ENCODE measurements at regions not wholly inside any gene's neighbourhood (a gene's known extent, or its start where the extent isn't known, plus 50 kb on each side); places are given as distances from the start of the nearest gene placed in this dataset.

DNA sequence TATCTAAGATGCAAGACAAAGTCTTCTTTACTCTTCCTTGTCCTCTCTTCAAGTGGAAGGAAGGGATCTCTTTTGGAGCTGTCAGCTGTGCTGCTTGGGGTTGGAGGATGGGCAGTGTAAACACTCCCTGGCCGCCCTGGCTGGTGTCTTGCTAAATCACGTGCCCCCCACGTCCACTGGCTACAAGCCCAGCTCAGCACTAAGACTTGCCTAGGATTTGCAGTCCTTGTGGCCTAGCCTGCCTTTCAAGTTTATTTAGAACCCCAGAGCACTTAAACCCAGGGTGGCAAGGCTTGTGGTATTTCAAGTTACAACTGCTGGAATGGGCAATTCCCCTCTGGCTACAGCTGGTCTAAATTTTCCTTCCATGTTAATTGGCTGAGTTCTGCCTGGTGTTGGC is 272.4 kb upstream of the MYO3A start:
- DNase-seq = no peak

DNA sequence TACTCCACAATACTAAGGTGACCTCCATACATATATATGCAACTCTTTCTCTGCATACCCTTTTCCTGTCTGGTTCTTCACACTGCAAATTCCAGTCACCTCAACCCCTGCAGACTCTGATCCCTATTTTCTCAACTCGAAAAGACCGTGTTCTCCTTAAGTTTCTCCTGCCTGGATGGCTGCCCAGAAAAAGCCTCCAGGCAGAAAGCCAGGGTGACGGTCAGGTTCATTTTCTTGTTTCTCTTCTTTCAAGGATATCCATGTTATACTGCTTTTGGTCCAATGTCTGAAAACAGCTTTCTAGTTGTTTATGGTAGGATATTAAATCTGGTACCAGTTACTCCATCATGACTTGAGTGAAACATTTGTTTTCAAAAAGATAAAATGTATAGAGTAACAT is 267.8 kb upstream of the MYO3A start:
- no peak for DNase-seq

DNA sequence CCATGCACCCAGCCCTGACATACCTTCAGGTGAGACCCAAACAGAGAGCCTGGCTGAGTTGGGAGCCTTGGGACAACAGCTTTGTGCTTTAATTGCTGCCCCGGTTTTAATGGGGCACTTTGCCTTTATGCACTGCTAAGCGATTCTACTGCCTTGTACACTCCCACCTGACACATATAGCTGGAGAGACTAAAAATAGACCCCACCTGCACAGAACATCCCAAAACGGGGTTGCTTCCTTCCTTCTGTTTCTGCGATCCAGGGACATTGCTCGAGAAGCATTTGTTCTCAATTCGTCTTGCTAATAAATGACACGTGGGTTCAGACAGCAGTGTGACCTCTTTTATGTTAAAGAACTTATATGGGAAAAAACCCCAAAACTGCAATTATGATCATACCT is 258.8 kb upstream of the MYO3A start:
- DNase-seq = no peak

DNA sequence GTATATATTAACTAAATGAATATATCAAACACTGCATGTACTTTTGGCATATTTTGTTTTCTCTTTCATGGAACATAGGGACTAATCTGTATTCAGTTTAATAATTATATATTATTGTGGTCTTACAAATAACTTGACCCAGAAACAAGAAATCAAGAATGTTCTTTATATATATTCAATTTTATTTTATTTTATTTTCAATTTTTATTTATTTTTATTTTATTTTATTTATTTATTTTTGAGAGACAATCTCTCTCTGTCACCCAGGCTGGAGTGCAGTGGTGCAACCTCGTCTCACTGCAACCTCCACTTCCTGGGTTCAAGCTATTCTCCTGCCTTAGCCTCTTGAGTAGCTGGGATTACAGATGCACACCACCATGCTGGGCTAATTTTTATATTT is 258.4 kb upstream of the MYO3A start:
- no peak for DNase-seq

DNA sequence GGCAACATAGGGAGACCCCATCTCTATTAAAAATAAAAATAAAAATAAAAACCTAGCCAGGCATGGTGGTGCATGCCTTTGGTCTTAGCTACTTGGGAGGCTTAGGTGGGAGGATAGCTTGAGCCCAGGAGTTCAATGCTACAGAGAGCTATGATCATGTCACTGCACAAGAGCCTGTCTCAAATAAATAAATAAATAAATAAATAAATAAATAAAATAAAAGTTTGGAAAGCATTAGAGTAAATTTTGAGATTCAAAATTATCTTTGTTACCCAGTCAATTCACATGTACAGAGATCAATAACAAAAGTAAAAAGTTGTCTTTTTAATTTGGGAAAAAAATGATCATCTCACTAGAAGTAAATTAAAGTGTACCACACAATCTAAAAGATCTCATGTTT is 255.8 kb upstream of the MYO3A start:
- no peak for DNase-seq

DNA sequence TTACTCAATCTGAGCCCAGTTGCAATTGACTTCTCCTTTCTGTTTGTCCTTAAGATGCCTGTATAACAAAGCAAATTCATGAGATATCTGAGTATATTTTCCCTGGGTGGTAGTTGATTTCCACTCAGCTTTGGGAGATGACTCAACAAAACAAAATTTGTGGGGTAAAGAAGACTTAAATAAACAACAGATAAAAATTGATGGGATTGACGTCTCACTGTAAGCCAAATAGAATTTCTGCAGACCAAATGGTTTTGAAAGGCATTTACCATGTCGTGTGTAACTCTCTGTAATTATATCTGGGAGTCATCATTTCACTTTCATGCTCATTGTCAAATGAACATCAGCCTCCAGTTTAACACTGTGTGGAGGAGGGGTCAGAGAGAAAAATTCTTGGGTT is 255.4 kb upstream of the MYO3A start:
- DNase-seq = no peak

DNA sequence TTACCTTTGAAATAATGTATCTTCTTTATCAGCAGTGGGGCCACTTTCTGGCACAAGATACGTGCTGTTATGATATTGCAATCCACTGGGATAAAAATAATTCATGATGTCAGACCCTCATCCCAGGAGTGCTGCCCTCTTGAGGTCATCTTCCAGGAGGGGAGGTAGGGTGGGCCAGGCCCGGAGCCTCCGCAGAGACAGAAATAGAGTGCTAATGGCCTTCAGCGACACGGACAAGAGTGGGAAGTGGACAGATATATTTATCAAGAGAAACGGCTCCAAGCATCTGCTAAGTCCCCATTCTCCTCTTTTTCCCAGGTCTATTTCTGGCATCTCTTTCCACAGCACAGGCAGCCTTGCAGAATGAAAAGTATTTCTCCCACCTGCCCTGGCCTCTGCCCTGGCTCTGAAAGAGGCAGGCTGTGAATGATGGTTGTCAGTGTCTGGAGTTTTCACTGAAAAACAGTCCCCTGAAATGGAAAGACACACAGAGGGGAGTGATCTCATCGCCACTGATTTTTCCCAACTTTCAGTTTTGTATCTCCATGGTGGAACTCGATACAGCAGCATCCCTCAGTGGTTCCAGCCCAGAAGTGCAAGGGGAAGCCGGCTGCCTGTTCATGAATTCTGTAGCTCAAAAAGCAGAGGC is 251.7 kb upstream of the MYO3A start:
- DNase-seq = no peak

DNA sequence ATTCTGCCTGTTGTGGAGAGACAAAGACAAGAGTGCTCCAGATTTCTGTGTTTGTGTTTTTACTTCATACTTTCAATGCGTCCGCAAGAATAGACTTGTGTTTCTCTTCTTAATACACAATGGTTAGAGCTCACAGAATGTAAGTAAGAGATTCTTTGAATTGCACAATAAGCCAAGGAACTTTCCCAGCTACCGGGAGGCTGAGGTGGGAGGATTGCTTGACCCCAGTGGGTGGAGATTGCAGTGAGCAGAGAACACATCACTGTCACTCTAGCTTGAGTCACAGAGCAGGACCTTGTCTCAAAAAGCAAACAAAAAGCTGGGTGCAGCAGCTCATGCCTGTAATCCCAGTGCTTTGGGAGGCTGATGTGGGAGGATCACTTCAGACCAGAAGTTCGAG is 250.7 kb upstream of the MYO3A start:
- no peak for DNase-seq

DNA sequence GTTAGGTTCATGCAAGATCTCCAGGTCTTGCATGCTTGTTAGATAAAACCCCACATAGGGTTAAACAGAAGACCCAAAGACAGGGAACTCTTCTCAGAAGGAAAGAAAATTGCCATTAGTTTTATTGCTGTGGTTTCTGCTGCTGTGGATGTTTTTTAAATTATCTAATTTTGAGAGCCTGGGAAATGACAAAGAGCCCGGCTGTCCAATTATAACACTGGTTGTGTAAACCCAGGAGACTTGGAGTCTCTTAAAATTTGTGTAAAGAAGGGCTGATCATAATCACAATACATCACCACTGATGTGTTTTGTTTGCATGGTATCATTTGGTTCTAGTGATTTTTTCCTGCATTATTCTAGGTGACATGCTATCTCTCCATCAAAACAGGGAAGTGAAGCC is 246.5 kb upstream of the MYO3A start:
- DNase-seq = no peak

DNA sequence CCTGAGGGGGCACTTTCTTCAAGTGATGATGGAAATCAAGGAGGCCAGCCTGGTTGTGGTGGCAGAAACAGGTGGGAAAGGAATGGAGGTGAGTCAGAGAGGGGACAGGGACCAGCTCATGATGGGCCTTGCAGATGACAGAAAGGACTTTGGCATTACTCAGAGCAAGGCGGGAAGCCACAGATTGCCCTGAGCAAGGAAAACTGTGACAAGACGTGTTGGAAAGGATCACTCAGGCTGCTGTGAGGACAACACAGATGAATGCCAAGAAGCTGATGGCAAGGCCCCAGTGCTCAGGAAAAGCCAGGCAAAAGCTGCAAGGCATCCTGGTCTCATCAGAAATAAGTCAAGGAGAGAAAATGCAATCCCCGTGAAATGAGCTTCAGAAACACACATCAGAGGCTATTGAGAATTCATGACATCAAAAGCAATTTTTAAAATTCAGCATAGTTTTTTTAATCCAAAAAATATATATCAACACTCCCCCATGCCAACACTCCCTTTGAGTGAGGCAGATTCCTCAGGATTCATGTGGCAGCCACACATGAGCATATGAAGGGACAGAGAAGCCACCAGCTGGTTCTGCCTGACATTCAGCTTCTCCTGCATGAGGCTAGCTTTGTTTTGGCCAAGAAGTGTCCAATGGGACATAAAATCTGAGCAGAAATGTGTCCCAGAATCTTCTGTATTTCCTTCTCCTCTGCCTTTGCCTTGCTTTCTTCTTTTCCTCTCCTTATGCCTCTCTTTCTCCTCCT is 244.5 kb upstream of the MYO3A start:
- no peak for DNase-seq

DNA sequence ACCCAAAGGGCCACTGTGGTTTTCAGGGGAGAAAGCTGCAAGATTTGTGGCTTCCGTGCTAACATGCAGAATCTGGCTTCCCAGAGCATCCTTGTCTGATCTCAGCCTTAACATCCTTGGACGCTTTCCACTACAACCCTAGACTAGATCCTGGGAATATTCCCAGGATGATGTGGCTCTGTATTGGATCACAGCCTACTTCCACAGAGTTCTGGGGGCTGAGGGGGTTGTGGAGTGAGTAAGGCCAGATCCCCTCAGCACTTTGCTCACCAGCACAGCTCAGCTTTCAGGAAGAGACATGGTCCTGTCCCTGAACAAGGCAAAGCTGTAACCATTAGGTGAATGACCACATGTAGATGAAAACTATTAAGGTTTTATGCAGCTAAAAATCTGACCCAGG is 241.3 kb upstream of the MYO3A start:
- no peak for DNase-seq

DNA sequence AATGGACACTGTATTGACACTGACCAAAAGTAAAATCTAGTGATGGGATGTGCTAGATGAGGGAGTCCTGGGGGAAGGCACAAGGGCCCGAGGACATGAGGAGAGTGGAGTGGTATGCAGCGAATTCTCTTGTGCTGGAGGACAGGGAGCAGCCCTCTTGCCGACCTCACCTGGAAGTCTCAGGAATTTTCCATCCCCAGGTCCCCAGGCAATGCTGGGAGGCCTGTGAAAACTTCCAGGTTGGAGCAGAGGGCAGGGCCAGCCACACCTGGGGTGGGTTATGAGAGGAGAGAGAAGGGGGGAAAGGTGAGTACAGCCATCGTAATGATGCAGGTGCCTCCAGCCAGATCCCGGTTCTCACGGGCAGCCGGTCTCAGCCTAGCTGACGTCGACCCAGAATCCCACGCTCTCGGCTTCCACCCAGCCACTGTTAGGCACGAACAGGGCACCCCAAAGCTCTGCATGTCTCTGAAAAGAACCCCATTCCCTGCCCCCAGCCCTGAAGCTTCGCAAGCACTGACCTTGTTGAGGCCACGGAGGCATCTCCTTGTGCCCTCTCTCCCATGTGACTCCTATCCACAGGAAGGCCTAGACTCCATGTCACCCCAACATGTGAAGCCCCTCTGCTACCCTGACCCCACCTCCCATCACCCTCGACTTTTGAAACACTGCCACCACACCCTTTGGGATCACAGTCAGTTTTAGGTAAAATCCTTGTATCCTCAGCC is 239.7 kb upstream of the MYO3A start:
- DNase-seq = no peak

DNA sequence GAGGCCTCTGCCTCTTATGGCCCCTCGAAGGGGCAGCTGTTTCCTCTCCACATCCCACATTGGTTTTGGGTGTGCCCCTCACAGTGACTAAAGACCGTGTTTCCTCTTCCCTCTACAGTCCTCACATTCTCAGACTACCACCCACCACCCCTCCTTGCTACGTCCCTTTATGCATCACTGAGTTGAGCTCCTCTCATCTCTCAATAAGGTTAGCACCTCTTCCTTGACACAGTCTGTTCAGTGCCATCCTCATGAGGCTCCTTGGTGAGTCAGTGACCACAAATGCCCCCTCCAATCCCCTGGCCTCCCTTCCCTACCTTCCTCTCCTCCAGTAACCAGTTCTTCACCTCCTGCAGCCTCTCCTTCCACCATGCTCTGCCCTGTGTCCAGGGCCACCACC is 239.1 kb upstream of the MYO3A start:
- DNase-seq = no peak

DNA sequence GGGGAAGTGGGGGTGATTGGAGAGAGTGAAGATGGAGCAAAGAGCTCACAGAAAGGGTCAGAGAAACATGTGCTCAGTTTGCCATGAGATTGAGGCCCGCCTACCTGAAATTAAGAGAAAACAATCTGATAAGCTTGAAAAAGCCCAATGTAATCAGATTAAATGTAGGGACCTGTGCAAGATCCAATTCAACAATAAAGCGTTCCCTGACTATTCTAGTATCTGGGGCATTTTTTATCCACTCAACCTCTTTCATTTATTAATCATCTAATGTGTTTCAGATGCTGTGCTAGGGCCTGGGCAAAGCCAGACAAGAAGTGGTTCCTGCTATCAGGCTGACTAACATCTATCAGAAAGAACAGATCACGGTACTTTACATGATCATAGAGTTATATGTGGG is 238.4 kb upstream of the MYO3A start:
- no peak for DNase-seq

DNA sequence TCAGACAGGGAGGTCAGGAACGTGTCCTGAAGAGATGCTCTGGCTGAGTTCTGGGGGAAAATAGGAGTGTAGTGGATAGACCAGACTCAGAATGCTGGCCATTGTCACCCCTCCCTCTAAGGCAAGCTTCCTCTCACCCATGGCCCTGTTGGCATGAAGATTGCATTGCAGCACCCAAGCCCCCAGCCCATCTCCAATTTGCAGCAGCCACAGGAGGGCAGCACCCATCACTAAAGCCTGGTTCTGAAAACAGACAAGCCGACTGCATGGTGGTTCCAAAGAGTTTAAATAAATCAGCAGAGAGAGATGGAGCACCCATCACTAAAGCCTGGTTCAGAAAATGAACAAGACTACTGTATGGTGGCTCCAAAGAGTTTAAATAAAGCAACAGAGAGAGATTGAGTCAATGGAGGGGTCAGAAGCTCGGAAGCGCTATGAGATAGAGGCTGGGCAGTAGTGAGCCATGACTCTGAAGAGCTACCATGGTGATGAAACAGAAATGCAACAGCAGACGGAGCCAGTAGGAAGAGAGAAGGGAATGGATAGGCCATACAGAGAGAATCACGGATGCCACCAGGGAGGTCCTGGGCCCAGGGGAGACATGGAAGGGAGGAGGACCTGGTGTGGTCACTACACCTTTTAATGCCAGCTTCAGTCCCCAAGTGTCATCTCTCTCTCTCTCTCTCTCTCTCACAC is 237.9 kb upstream of the MYO3A start:
- DNase-seq = no peak

DNA sequence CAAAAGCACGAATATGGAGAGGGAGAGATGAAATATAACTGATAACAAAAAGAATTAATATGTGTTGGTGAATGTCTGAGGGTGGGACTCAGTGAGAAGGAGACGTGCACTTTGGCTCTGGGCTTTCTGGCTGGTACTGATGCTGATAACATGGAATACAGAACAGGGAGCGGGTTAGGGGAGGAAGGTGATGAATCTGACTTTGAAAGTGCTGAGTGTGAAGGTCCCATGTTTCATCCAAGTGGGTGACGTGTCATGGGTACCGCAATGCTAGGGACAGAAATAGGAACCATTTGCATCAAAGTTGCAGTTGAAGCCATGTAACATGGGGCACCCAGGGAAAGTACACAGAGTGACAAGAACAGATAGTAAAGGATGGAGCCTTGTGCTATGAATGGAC is 236.6 kb upstream of the MYO3A start:
- no peak for DNase-seq

DNA sequence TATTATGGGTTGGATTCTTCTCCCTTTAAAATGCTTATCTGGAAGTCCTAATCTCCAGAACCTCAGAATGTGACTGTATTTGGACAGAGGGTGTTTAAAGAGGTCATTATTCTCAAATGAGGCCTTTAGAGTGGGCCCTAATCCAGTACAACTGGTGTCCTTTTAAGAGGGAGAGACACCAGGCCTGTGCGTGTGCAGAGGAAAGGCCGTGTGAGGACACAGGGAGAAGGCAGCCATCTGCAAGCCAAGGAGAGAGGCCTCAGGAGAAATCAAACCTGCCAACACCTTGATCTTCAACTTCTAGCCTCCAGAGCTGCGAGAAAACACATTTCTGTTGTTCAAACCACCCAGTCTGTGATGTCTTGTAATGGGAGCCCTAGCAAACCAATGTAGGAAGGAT is 235.4 kb upstream of the MYO3A start:
- DNase-seq = no peak

DNA sequence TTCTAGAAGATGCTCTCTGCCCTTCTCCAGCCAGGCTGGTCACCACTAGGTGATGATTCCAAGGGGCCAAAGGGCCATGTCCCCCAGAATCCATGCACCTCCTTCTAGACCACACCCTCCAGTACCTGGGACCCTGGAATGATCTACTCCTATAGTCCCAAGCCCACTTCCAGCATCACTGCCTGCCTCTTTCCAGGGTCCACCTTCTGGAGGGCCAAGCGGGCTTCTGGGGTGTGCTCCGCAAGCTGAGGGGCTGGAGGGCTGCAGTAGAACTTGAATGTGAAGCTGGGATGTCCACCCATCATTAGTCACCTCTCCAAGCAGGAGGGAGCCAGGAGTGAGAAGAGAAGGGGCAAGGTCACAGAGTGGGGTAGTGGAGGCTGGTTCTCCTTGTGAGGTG is 234.4 kb upstream of the MYO3A start:
- DNase-seq = no peak

DNA sequence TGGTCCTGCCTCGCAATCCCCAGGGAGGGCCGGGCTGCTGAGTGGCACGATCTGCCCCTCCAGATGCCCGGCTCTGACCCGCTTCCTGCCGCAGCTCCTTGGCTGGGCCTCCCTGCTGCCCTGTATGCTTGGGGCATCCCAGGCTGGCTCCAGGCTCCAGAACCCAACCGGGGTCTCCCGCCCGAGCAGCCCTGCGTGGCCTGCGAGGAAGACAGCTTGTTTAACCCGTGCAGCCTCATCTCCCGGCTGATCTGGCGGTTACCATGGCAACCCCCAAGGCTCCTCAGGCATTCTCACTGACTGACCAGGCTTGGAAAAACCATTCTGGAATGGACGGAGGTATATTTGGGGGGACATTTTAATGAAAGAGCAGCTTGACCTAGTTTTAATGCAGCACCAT is 232.4 kb upstream of the MYO3A start:
- DNase-seq = no peak

DNA sequence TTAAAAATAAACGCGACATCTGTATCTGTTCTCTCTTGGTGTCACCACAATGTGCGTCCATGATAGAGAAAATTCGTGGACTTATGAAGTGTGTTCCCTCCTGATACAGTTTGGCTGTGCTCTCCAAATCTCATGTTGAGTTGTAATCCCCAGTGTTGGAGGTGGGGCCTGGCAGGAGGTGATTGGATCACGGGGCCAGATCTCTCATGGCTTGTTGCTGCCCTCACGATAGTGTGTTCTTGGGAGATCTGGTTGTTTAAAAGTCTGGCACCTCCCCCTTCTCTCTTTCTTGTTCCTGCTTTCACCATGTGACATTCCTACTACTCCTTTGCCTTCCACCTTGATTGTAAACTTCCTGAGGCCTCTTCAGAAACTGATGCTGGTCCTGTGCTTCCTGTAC is 229.4 kb upstream of the MYO3A start:
- no peak for DNase-seq

DNA sequence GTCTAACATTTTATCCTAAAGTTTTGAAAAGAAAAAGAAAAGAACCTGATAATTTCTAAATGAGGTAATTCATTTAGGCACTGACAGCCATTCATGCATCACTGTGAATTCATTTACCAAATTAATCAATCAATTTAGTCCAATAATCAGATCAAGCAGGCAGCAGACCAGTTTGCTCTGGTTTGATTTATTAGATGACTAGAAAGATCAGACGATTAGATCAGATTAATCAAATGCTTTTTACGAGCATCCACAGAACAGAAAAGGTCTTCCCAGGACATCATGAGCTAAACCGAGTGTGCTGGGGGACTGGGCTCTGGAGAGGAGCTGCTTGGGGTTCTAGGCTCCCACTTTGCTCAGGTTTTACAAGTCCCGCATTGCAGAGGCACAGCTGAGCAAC is 226.5 kb upstream of the MYO3A start:
- no peak for DNase-seq

DNA sequence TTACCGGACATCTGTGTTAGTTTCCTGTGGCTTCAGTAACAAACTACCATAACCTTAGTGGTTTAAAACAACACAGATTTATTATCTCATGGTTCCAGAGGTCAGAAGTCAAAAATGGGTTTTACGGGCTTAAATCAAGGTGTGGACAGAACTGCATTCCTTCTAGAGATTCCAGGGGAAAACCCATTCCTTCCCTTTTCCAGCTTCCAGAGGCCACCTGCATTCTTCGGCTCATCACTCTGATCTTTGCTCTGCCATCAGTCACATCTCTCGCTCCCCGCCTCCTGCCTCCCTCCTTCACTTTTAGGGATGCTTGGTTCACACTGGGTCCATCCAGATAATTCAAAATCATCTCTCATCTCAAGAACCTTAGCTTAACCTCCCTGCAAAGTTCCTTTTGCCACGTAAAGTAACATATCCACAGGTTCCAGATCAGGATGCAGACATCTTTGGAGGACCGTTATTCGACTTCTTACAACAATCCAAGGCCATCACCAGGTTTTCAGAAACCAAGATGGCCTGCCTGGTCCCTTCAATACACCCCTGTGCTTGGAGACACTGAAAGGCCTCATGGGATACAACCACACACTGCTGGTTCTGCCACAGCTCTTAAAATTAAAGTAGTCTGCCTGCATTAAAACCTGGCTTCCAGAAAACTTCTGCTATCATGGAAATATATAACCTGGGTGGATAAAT is 225.9 kb upstream of the MYO3A start:
- DNase-seq = no peak

DNA sequence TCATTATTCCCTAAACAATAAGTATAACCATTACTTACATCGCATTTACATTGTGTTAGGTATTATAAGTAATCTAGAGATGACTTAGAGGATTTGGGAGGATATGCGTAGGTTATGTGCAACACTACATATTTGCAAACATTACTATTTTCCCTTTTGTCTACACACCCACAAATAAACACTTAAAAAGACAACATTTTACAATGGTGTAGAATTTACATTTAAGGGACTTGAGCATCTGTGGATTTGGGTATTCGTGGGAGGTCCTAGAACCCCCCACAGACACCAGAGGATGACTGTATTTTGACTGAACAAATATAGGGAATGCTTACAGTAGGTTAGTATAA is 220.2 kb upstream of the MYO3A start:
- DNase-seq = no peak

All from activated CD4-positive, CD25-positive, alpha-beta regulatory T cell treated with anti-CD3 and anti-CD28 coated beads, Interleukin-2, amount 50 U/mL, for 72 hours (primary cell).